DOHH2 (cell line): ENCODE measurements at regions not wholly inside any gene's neighbourhood (a gene's known extent, or its start where the extent isn't known, plus 50 kb on each side); places are given as distances from the start of the nearest gene placed in this dataset.

Experiments used
- H3F3A ChIP-seq: fragments of 200-600 bp; sonication (generic), shearing (Covaris generic); 2 replicates; pipeline ENCODE4 v1.6.0; 2016; ENCODE audit warnings: antibody characterized with exemption, mild to moderate bottlenecking; ENCODE audit not compliant: control insufficient read depth, insufficient read depth
- H3K27ac ChIP-seq: fragments of 200-600 bp; sonication (generic); 2 replicates; pipeline ENCODE4 v1.5.1; 2014; ENCODE audit warnings: low read depth, mild to moderate bottlenecking, low read length, moderate library complexity
- H3K27me3 ChIP-seq: fragments of 200-600 bp; sonication (generic); 2 replicates; pipeline ENCODE4 v1.6.1; 2014; ENCODE audit warnings: mild to moderate bottlenecking, low read length, mixed read lengths; ENCODE audit not compliant: control insufficient read depth
- H3K36me3 ChIP-seq: fragments of 200-600 bp; sonication (generic); 2 replicates; pipeline ENCODE4 v1.6.1; 2014; ENCODE audit warnings: mild to moderate bottlenecking, low read length, moderate library complexity, mixed read lengths; ENCODE audit not compliant: control insufficient read depth
- H3K4me1 ChIP-seq: fragments of 200-600 bp; sonication (generic); 2 replicates; pipeline ENCODE4 v1.6.1; 2014; ENCODE audit warnings: mild to moderate bottlenecking, low read length, mixed read lengths; ENCODE audit not compliant: control insufficient read depth
- H3K4me2 ChIP-seq: fragments of 200-600 bp; sonication (generic); 2 replicates; pipeline ENCODE4 v1.6.0; 2014; ENCODE audit warnings: mild to moderate bottlenecking, low read length, moderate library complexity
- H3K4me3 ChIP-seq: fragments of 200-600 bp; sonication (generic); 2 replicates; pipeline ENCODE4 v1.5.1; 2014; ENCODE audit warnings: mild to moderate bottlenecking, low read length, mixed read lengths
- H3K79me2 ChIP-seq: fragments of 200-600 bp; sonication (generic); 2 replicates; pipeline ENCODE4 v1.6.1; 2014; ENCODE audit warnings: mild to moderate bottlenecking, low read length, mixed read lengths; ENCODE audit not compliant: control insufficient read depth
- H3K9me2 ChIP-seq: fragments of 200-600 bp; sonication (generic); replicated peaks from 2 replicates; pipeline ENCODE4 v1.6.1; 2014; ENCODE audit warnings: mild to moderate bottlenecking, low read length, mixed read lengths; ENCODE audit not compliant: control insufficient read depth
- H3K9me3 ChIP-seq: fragments of 200-600 bp; sonication (generic); 2 replicates; pipeline ENCODE4 v1.6.1; 2014; ENCODE audit warnings: antibody characterized with exemption, low read length, mixed read lengths; ENCODE audit not compliant: control insufficient read depth, insufficient read depth
- H4K20me1 ChIP-seq: fragments of 200-600 bp; sonication (generic); 2 replicates; pipeline ENCODE4 v1.6.0; 2014; ENCODE audit warnings: low read depth, mild to moderate bottlenecking, antibody characterized with exemption, low read length, moderate library complexity; ENCODE audit not compliant: control insufficient read depth, insufficient read depth
- EZH2phosphoT487 ChIP-seq: fragments of 200-600 bp; sonication (generic); IDR thresholded peaks from 2 replicates; pipeline ENCODE4 v1.6.1; 2017; ENCODE audit warnings: borderline replicate concordance, mild to moderate bottlenecking, antibody characterized with exemption, low read length, moderate library complexity, mixed read lengths
- TF ChIP-seq, protein P1 (sequence below): fragments of 200-600 bp; sonication (generic); IDR thresholded peaks from one replicate; pipeline ENCODE4 v1.5.1; 2014; ENCODE audit warnings: antibody characterized with exemption, mild to moderate bottlenecking, low read depth, low read length; ENCODE audit not compliant: poor library complexity, severe bottlenecking

DNA sequence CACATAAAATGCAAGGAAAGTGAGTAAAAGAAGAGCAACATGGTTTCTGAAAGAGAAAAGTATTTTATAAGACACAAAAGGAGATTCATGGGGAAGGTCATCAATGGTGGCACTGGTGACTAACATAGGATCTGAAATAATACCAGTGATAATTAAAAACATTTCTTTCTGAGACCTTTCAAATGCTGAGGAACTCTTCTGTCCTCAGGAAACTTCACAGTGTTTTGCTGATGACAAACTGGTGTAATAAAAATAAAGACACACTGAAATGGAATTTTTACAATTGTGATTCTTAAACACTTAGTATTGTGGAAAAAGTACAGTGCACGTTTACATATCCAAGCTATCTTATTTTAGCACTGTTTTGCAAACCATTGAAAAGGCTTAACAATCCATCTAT lies 80.4 kb upstream of the ZBTB20 start:
- Histone ChIP-seq H3K4me1 (no peaks in the 10 kb centered on the region), H3K4me2 (no peak overlapping the region), H3K9me2 (no peaks in the 10 kb centered on the region), H3K9me3 (no peaks in the 10 kb centered on the region), H4K20me1 (no peaks in the 10 kb centered on the region), H3K79me2 (no peaks in the 10 kb centered on the region), H3K4me3 (no peak overlapping the region), H3K27ac (no peak overlapping the region), H3F3A (no peaks in the 10 kb centered on the region), H3K27me3 (peaks cover 12% of the 10 kb centered on the region; the same call in 1 of the 2 replicates), H3K36me3 (no peaks in the 10 kb centered on the region)
- no peak for TF ChIP-seq EZH2phosphoT487
- TF ChIP-seq, protein P1, sequence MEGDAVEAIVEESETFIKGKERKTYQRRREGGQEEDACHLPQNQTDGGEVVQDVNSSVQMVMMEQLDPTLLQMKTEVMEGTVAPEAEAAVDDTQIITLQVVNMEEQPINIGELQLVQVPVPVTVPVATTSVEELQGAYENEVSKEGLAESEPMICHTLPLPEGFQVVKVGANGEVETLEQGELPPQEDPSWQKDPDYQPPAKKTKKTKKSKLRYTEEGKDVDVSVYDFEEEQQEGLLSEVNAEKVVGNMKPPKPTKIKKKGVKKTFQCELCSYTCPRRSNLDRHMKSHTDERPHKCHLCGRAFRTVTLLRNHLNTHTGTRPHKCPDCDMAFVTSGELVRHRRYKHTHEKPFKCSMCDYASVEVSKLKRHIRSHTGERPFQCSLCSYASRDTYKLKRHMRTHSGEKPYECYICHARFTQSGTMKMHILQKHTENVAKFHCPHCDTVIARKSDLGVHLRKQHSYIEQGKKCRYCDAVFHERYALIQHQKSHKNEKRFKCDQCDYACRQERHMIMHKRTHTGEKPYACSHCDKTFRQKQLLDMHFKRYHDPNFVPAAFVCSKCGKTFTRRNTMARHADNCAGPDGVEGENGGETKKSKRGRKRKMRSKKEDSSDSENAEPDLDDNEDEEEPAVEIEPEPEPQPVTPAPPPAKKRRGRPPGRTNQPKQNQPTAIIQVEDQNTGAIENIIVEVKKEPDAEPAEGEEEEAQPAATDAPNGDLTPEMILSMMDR: no peak

DNA sequence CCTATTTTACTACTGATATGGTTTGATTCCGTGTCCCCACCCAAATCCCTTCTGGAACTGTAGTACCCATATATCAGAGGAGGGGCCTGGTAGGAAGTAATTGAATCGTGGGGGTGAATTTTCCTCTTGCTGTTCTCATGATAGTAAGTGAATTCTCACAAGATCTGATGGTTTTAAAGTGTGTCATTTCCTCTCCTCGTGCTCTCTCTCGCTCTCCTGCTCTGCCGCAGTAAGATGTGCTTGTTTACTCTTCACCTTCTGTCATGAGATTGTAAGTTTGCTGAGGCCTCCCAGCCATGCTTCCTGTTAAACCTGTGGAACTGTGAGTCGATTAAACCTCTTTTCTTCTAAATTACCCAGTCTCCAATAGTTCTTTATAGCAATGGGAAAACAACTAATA lies 81.2 kb upstream of the ZBTB20 start:
- H3K4me2 ChIP-seq: no peak overlapping the region
- no peak for TF ChIP-seq EZH2phosphoT487
- TF ChIP-seq, protein P1: no peak
- no peaks in the 10 kb centered on the region for H3K36me3 ChIP-seq
- no peak overlapping the region for H3K27ac ChIP-seq
- no peaks in the 10 kb centered on the region for H3K9me3 ChIP-seq
- no peaks in the 10 kb centered on the region for H3K79me2 ChIP-seq
- no peaks in the 10 kb centered on the region for H4K20me1 ChIP-seq
- no peaks in the 10 kb centered on the region for H3F3A ChIP-seq
- H3K4me3 ChIP-seq: no peak overlapping the region
- H3K4me1 ChIP-seq: no peaks in the 10 kb centered on the region
- H3K27me3 ChIP-seq: peaks cover 12% of the 10 kb centered on the region; the same call in 1 of the 2 replicates
- H3K9me2 ChIP-seq: no peaks in the 10 kb centered on the region

DNA sequence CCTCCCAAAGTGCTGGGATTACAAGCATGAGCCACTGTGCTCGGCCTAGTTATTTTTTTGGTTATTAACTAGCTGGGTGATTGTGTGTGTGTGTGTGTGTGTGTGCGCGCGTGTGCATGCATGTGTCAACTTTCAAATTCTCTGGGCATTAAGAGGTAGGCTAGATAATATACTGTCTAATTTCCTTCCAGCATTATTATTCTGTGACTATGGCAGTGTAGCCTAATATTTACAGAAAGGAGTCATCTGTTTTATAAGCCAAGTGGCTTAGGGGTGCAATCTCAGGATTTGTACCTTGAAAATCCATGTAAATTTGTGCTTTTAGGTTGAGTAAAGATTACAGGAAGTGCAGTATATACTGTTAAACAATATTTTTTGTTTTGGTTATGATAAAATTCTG lies 85.1 kb upstream of the ZBTB20 start:
- Histone ChIP-seq H3K4me3 (no peak overlapping the region), H3K4me2 (no peak overlapping the region), H3K27ac (no peak overlapping the region), H3K4me1 (no peaks in the 10 kb centered on the region), H3K9me3 (no peaks in the 10 kb centered on the region), H3K79me2 (no peaks in the 10 kb centered on the region), H3F3A (no peaks in the 10 kb centered on the region), H3K27me3 (no peaks in the 10 kb centered on the region), H4K20me1 (no peaks in the 10 kb centered on the region), H3K36me3 (no peaks in the 10 kb centered on the region), H3K9me2 (no peaks in the 10 kb centered on the region)
- TF ChIP-seq EZH2phosphoT487: no peak
- TF ChIP-seq, protein P1: no peak

DNA sequence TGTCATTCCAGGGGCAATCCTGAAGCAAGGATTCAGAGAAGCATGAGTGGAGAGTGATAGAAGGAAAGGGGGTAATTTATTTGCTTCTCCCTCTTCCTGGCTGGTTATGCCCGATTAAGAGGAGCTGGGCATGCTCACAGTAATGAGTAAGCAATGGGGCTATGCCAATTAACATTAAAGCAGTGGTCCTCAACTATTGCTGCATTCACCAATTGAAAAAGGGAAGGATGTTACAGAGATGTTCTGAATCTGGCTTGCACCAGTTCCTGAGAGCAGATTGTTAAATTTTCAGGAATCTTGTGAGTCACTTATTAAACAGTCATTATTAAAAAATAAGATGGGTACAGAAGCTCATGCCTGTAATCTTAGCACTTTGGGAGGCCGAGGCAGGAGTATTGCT lies 85.9 kb upstream of the ZBTB20 start:
- H3K4me1 ChIP-seq: no peaks in the 10 kb centered on the region
- H3K27me3 ChIP-seq: no peaks in the 10 kb centered on the region
- H3K9me3 ChIP-seq: no peaks in the 10 kb centered on the region
- H3K9me2 ChIP-seq: no peaks in the 10 kb centered on the region
- no peak overlapping the region for H3K27ac ChIP-seq
- TF ChIP-seq, protein P1: no peak
- TF ChIP-seq EZH2phosphoT487: no peak
- no peaks in the 10 kb centered on the region for H3F3A ChIP-seq
- no peaks in the 10 kb centered on the region for H3K36me3 ChIP-seq
- no peaks in the 10 kb centered on the region for H4K20me1 ChIP-seq
- H3K4me3 ChIP-seq: no peak overlapping the region
- no peak overlapping the region for H3K4me2 ChIP-seq
- H3K79me2 ChIP-seq: no peaks in the 10 kb centered on the region
